Activated CD4-positive, alpha-beta T cell treated with anti-CD3 and anti-CD28 coated beads, Interleukin-2, amount 10 ng/mL, durations not matched to agents 7 days and 5 days (primary cell): ENCODE measurements at regions not wholly inside any gene's neighbourhood (a gene's known extent, or its start where the extent isn't known, plus 50 kb on each side); places are given as distances from the start of the nearest gene placed in this dataset.

Experiments
- CTCF ChIA-PET: fragments of 350-600 bp; sonication (Branson Sonifier 250); formaldehyde crosslinking; loops from one replicate; lab custom pipeline; 2021; ENCODE audit warnings: antibody characterized with exemption; lab: Charles Lee
- POLR2A ChIA-PET: fragments of 350-600 bp; sonication (Branson Sonifier 250); formaldehyde crosslinking; loops from one replicate; lab custom pipeline; 2021; ENCODE audit warnings: antibody characterized with exemption; lab: Charles Lee
- DNase-seq: peaks from one replicate; pipeline ENCODE4 v3.0.0-alpha.2; 2020
- H3K27ac Mint-ChIP-seq: one replicate; pipeline ENCODE4 v1.8.0; 2021; ENCODE audit warnings: mild to moderate bottlenecking, moderate library complexity, mixed read lengths
- H3K27me3 Mint-ChIP-seq: one replicate; pipeline ENCODE4 v1.8.0; 2021; ENCODE audit warnings: mixed read lengths
- H3K36me3 Mint-ChIP-seq: one replicate; pipeline ENCODE4 v1.8.0; 2021; ENCODE audit warnings: low read depth, mixed read lengths
- H3K4me1 Mint-ChIP-seq: one replicate; pipeline ENCODE4 v1.8.0; 2021; ENCODE audit warnings: mixed read lengths
- H3K4me3 Mint-ChIP-seq: one replicate; pipeline ENCODE4 v1.8.0; 2021; ENCODE audit warnings: mild to moderate bottlenecking, moderate library complexity, mixed read lengths
- H3K9me3 Mint-ChIP-seq: one replicate; pipeline ENCODE4 v1.8.0; 2021; ENCODE audit warnings: mixed read lengths

DNA sequence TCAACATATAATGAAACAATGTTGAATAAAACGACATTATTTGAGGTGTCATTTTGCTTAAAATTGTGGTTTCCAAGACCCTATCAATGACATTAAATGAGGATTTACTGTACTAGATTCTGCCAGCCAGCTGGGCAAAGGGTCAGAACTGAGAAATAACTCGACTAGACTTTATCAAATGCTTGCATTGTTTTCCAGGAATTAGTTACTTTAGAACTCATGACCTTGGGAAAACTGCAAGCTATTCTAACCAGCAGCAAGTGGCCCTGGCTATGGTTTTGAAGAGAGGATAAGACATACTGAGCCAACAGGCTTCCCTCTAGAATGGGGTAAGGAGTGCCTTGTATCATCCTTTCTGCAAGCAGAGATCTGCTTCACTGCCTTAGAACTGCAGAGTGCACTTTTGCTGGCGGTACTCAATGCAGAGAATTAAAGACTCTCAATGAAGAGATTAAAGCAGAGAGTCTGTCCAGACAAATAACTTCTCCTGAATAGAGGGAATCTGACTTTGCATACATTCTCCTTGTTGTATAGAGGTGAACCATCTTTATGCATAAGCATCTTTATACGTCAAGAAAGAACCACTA, 281.5 kb downstream of the ARL4A start:
- DNase-seq: no peak
- POLR2A ChIA-PET: no interaction called here
- CTCF ChIA-PET: no interaction called here
- Mint-ChIP-seq H3K27me3 (no peaks in the 10 kb centered on the region), H3K27ac (no peak overlapping the region), H3K4me1 (no peaks in the 10 kb centered on the region), H3K4me3 (no peak overlapping the region), H3K9me3 (no peaks in the 10 kb centered on the region), H3K36me3 (no peaks in the 10 kb centered on the region)

DNA sequence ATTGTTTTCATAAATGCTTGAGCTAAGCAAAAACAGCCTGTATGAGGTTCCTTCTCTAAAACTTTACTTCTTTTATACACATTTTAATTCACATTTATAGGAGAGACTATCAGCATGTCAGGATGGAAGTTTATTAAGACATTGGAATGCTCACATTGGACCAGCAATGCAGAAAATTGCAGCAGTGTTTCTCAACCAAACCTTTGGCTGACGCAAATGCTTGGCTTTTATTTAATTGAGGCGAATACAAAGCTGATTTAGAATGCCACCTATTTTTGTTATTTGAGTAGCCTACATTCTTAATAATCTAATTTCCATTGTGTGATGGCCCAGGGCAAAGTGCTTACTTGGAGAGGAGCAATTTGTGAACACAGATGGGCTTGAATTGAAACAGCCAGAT, 283.2 kb downstream of the ARL4A start:
- H3K27ac Mint-ChIP-seq: no peak overlapping the region
- H3K4me1 Mint-ChIP-seq: no peaks in the 10 kb centered on the region
- H3K27me3 Mint-ChIP-seq: no peaks in the 10 kb centered on the region
- H3K4me3 Mint-ChIP-seq: no peak overlapping the region
- no peak for DNase-seq
- ChIA-PET POLR2A (no interaction called here), CTCF (no interaction called here)
- no peaks in the 10 kb centered on the region for H3K9me3 Mint-ChIP-seq
- no peaks in the 10 kb centered on the region for H3K36me3 Mint-ChIP-seq

DNA sequence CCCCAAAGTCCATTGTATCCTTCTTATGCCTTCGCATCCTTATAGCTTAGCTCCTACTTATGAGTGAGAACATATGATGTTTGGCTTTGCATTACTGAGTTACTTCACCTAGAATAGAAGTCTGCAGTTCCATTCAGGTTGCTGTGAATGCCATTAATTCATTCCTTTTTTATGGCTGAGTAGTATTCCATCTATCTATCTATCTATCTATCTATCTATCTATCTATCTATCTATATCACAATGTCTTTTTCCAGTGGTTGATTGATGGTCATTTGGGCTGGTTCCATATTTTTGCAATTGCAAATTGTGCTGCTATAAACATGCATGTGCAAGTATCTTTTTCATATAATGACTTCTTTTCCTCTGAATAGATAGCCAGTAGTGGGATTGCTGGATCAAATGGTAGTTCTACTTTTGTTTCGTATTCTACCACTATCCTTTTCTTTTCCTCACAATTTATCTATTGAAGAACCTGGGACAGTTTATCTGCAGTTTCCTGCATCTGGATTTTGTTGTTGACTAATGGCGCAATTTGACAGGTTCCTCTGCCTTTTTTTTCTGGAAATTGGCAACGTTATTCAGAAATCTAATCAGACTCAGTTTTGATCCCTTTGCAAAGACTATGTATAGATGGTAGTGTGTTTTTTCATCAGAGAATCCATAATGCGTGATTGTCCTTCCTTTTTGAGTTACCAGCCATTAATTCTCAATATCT, 287.2 kb downstream of the ARL4A start:
- H3K27ac Mint-ChIP-seq: no peak overlapping the region
- no peak overlapping the region for H3K4me3 Mint-ChIP-seq

DNA sequence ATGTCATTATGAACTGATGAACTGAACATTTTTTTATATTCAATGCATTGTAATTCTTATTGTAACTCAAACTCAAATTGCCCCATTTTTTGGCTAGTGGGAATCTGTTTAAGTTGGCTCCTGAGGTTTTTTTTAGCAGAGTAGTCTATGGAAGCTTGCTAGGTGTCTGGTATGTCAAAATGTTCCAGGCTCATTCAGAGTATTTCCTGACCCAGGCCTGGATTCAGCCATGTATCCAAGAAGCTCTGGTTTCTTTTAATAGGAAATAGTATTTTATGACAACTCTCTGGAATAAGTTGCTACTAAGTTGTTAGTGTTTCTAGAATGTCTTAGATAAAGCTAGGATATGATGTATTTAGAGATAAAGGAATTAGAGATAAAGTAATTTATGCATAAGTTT, 288.0 kb downstream of the ARL4A start:
- CTCF ChIA-PET: no interaction called here

More for the DNA sequence above, 287.2 kb downstream of the ARL4A start:
- DNase-seq: no peak
- no peaks in the 10 kb centered on the region for H3K36me3 Mint-ChIP-seq
- no peaks in the 10 kb centered on the region for H3K27me3 Mint-ChIP-seq
- no peaks in the 10 kb centered on the region for H3K4me1 Mint-ChIP-seq
- POLR2A ChIA-PET: no interaction called here
- CTCF ChIA-PET: no interaction called here
- H3K9me3 Mint-ChIP-seq: no peaks in the 10 kb centered on the region

GRCh38 chr7:12979181-12979580, 291.7 kb downstream of the ARL4A start:
- ChIA-PET CTCF (interaction anchor here (0.6 kb wide), 1 partner anchor 1725 kb away, joined by 3 read pairs; no protein-coding TSS in a partner anchor), POLR2A (no interaction called here)
- no peak for DNase-seq
- Mint-ChIP-seq H3K27me3 (no peaks in the 10 kb centered on the region), H3K4me3 (no peak overlapping the region), H3K27ac (no peak overlapping the region), H3K4me1 (no peaks in the 10 kb centered on the region), H3K36me3 (no peaks in the 10 kb centered on the region), H3K9me3 (no peaks in the 10 kb centered on the region)

More for the DNA sequence above, 288.0 kb downstream of the ARL4A start:
- H3K27me3 Mint-ChIP-seq: no peaks in the 10 kb centered on the region
- H3K36me3 Mint-ChIP-seq: no peaks in the 10 kb centered on the region
- no peaks in the 10 kb centered on the region for H3K9me3 Mint-ChIP-seq
- POLR2A ChIA-PET: no interaction called here
- DNase-seq: no peak
- no peak overlapping the region for H3K4me3 Mint-ChIP-seq
- no peaks in the 10 kb centered on the region for H3K4me1 Mint-ChIP-seq
- H3K27ac Mint-ChIP-seq: no peak overlapping the region

DNA sequence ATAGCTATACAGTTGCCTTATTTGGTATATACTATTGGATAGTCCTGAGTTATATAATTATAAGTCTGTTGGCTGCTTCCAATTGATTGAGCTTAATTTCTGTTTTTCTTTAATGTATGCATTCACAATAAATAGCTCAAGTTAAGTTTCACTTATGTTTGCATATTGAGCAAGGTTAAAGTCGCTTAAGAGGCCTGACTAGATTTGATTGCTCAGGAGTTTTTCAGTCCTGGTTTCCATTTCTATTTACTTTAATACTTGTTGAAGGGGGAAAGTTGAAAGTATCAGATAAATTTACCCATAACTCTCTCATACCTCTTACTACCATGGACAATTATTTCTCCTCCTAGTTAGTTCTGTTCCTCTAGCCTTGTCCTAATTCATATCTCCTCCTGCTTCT, 294.7 kb downstream of the ARL4A start:
- H3K27ac Mint-ChIP-seq: no peak overlapping the region
- no peak overlapping the region for H3K4me3 Mint-ChIP-seq
- no peaks in the 10 kb centered on the region for H3K4me1 Mint-ChIP-seq
- ChIA-PET CTCF (no interaction called here), POLR2A (no interaction called here)
- DNase-seq: no peak
- no peaks in the 10 kb centered on the region for H3K27me3 Mint-ChIP-seq
- H3K9me3 Mint-ChIP-seq: no peaks in the 10 kb centered on the region
- H3K36me3 Mint-ChIP-seq: no peaks in the 10 kb centered on the region

GRCh38 chr7:12984117-12984516, 296.7 kb downstream of the ARL4A start:
- Mint-ChIP-seq H3K4me1 (no peaks in the 10 kb centered on the region), H3K27me3 (no peaks in the 10 kb centered on the region), H3K36me3 (no peaks in the 10 kb centered on the region), H3K4me3 (no peak overlapping the region), H3K27ac (no peak overlapping the region), H3K9me3 (no peaks in the 10 kb centered on the region)
- ChIA-PET POLR2A (no interaction called here), CTCF (no interaction called here)
- DNase-seq: no peak

GRCh38 chr7:12985228-12985627, 297.8 kb downstream of the ARL4A start:
- ChIA-PET CTCF (no interaction called here), POLR2A (no interaction called here)
- Mint-ChIP-seq H3K27ac (no peak overlapping the region), H3K4me1 (no peaks in the 10 kb centered on the region), H3K36me3 (no peaks in the 10 kb centered on the region), H3K4me3 (no peak overlapping the region), H3K27me3 (no peaks in the 10 kb centered on the region), H3K9me3 (no peaks in the 10 kb centered on the region)
- no peak for DNase-seq

GRCh38 chr7:12985752-12986151, 298.3 kb downstream of the ARL4A start:
- H3K4me3 Mint-ChIP-seq: no peak overlapping the region
- H3K27me3 Mint-ChIP-seq: no peaks in the 10 kb centered on the region
- ChIA-PET CTCF (no interaction called here), POLR2A (no interaction called here)
- H3K27ac Mint-ChIP-seq: no peak overlapping the region
- H3K36me3 Mint-ChIP-seq: no peaks in the 10 kb centered on the region
- no peaks in the 10 kb centered on the region for H3K9me3 Mint-ChIP-seq
- DNase-seq: no peak
- H3K4me1 Mint-ChIP-seq: no peaks in the 10 kb centered on the region

DNA sequence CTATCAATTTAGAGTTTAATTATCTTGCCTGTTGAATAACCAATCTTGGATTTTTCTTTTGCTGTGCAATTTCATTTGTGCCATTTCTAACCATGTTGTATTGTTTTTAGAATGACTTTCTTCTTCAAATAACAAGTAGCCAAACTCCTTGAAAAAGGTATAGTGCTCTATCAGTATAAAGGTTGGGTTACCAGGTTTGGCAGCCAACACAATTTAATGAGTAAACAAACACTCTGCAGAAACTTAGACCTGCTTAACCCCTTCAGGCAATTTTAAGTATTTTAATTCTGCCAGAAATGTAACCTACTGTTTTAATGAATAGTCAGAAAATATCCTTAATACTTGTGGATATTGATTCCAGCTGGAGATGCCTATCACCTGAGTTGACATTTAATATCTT, 299.8 kb downstream of the ARL4A start:
- H3K4me3 Mint-ChIP-seq: no peak overlapping the region
- CTCF ChIA-PET: no interaction called here

GRCh38 chr7:12990440-12990839, 303.0 kb downstream of the ARL4A start:
- H3K27ac Mint-ChIP-seq: no peak overlapping the region
- no peak for DNase-seq
- H3K36me3 Mint-ChIP-seq: no peaks in the 10 kb centered on the region
- H3K27me3 Mint-ChIP-seq: no peaks in the 10 kb centered on the region
- ChIA-PET POLR2A (no interaction called here), CTCF (no interaction called here)
- H3K4me3 Mint-ChIP-seq: no peak overlapping the region
- no peaks in the 10 kb centered on the region for H3K9me3 Mint-ChIP-seq
- H3K4me1 Mint-ChIP-seq: no peaks in the 10 kb centered on the region

More for the DNA sequence above, 299.8 kb downstream of the ARL4A start:
- H3K36me3 Mint-ChIP-seq: no peaks in the 10 kb centered on the region
- no peak for DNase-seq
- POLR2A ChIA-PET: no interaction called here
- no peaks in the 10 kb centered on the region for H3K9me3 Mint-ChIP-seq
- H3K27me3 Mint-ChIP-seq: no peaks in the 10 kb centered on the region
- H3K4me1 Mint-ChIP-seq: no peaks in the 10 kb centered on the region
- no peak overlapping the region for H3K27ac Mint-ChIP-seq

- Mint-ChIP-seq H3K36me3 (no peaks in the 10 kb centered on the region), H3K9me3 (no peaks in the 10 kb centered on the region), H3K4me1 (no peaks in the 10 kb centered on the region), H3K27me3 (peaks cover 3% of the 10 kb centered on the region), H3K27ac (no peak overlapping the region), H3K4me3 (no peak overlapping the region)
- DNase-seq: no peak
- ChIA-PET POLR2A (no interaction called here), CTCF (no interaction called here)
These were observed 305.6 kb downstream of the ARL4A start for GRCh38 chr7:12993025-12993424.

DNA sequence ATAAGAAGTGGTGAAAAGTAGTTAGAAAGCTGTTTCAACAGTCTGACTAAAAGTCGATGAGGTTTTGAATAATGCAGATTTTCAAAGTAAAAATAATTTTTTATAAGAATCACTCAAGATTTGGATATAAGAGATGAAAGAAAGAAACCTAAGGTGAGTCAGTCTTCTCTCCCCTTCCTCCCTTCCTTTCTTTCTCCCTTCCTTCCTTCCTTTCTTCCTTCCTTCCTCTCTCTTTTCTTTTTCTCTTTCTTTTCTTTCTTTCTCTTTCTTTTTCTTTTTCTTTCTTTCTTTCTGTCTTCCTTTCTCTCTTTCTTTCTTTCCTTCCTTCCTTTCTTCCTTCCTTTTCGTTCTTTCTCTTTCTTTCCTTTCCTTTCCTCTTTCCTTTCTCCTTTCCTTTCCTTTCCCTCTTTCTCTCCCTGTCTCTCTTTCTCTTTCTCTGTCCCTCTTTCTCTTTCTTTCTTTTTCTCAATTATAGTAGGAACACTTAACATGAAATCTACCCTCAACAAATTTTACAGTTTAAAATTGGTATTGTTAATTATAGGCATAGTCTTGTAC, 308.6 kb downstream of the ARL4A start:
- Mint-ChIP-seq H3K27me3 (peaks cover 3% of the 10 kb centered on the region), H3K9me3 (peaks cover 5% of the 10 kb centered on the region), H3K4me1 (no peaks in the 10 kb centered on the region), H3K27ac (no peak overlapping the region), H3K4me3 (no peak overlapping the region), H3K36me3 (no peaks in the 10 kb centered on the region)
- ChIA-PET POLR2A (no interaction called here), CTCF (no interaction called here)
- no peak for DNase-seq
